ENCODE measurements at regions not wholly inside any gene's neighbourhood (a gene's known extent, or its start where the extent isn't known, plus 50 kb on each side); places are given as distances from the start of the nearest gene placed in this dataset.
A peak's percentile ranks its signal among the peaks of the same experiment; 100 is the strongest.

DNA sequence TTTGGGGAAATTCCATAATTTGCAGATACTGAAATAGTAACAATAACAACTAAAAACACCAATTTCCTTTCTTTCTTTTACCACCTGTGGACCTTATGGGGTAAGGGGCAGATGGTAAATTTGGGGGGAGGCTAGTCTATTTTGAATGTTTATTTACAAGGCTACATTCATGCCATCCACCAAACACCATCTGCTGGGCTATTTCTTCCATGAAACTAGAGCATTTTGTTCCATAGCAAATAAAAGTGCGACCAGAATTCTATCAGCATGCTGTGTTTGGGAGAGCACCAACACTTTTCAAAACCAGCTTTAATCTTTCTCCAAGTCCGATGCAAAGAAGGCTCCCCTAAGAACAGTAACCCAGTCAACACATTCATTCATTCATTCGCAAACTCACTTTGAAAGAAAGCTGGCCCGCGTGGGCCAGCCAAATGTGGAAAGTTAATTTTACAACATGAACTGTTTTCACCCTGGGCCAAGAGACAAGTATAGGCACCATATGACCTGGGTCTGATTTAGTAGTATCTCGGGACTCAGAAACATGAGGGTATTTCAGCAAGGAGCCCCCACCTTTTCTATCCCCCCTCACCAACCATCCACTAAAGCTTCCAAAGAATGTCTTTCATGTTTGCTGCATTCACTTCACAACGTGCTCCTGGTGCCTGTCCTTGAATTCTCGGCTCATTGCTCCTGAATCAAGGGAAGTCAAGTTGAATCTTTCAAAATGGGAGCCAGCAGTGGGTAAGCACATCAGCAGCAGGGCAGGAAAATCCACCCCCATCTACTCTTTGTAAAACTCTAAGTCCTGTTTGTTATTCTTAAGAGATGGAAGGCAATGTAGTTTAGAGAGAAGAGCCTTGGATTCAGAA is 210.6 kb downstream of the C1D start:
- no peak overlapping the region for H3K27ac Mint-ChIP-seq
- ATAC-seq (no peak), DNase-seq (no peak)
- H3K9me3 Mint-ChIP-seq: no peaks in the 10 kb centered on the region
- H3K4me1 Mint-ChIP-seq (ENCODE audit: low read depth): no peaks in the 10 kb centered on the region
- TF ChIP-seq, protein P1, sequence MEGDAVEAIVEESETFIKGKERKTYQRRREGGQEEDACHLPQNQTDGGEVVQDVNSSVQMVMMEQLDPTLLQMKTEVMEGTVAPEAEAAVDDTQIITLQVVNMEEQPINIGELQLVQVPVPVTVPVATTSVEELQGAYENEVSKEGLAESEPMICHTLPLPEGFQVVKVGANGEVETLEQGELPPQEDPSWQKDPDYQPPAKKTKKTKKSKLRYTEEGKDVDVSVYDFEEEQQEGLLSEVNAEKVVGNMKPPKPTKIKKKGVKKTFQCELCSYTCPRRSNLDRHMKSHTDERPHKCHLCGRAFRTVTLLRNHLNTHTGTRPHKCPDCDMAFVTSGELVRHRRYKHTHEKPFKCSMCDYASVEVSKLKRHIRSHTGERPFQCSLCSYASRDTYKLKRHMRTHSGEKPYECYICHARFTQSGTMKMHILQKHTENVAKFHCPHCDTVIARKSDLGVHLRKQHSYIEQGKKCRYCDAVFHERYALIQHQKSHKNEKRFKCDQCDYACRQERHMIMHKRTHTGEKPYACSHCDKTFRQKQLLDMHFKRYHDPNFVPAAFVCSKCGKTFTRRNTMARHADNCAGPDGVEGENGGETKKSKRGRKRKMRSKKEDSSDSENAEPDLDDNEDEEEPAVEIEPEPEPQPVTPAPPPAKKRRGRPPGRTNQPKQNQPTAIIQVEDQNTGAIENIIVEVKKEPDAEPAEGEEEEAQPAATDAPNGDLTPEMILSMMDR (IDR thresholded peaks at IDR 0.05): no peak
- peaks cover 2% of the 10 kb centered on the region for H3K27me3 Mint-ChIP-seq
- ChIA-PET POLR2A (no interaction called here), CTCF (no interaction called here)
- intact Hi-C loops (cut with micrococcal nuclease): no loop called here
- H3K36me3 Mint-ChIP-seq (ENCODE audit: low read depth): no peaks in the 10 kb centered on the region
- H3K4me3 Mint-ChIP-seq: no peak overlapping the region

DNA sequence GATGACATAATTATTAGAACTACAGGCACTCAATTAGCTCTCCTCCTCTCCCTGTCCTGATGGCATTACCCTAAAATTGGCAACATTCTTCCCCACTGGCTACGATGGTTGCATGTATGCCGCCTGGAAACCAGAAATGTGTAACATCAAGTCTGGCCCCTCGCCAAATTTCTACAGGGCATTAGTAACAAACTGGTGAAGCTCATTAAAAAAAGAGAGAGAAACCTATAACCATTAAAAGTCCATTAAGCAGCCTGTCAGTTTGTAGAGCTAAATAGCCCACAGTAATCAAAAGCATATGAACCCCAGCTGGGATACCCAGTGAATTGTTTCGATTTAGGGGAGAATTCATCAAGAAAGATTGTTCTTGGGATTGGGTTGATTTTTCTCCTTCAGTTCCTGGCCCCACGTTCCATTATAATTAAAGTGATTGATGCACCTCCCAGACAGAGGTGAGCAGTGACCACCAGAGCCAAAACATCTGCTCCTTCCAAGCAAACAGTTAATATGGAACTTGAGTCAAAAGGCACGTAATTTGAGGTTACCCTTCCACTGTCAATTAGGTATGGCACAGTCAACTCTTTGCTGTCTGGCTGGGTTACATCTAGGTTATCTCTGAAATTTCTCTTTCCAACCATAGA is 208.6 kb downstream of the C1D start:
- no peak for ATAC-seq
- TF ChIP-seq, protein P1 (IDR thresholded peaks at IDR 0.05): no peak
- no peaks in the 10 kb centered on the region for H3K4me1 Mint-ChIP-seq (ENCODE audit: low read depth)
- H3K36me3 Mint-ChIP-seq (ENCODE audit: low read depth): no peaks in the 10 kb centered on the region
- POLR2A ChIA-PET: no interaction called here
- H3K27me3 Mint-ChIP-seq: peaks cover 2% of the 10 kb centered on the region
- DNase-seq: no peak
- CTCF ChIA-PET: interaction anchor here (0.9 to 1.2 kb wide), 2 partner anchors 8 to 17 kb away, joined by 3 to 4 read pairs; no protein-coding TSS in a partner anchor
- no peaks in the 10 kb centered on the region for H3K9me3 Mint-ChIP-seq
- intact Hi-C loops (cut with micrococcal nuclease): no loop called here
- no peak overlapping the region for H3K27ac Mint-ChIP-seq
- no peak overlapping the region for H3K4me3 Mint-ChIP-seq

DNA sequence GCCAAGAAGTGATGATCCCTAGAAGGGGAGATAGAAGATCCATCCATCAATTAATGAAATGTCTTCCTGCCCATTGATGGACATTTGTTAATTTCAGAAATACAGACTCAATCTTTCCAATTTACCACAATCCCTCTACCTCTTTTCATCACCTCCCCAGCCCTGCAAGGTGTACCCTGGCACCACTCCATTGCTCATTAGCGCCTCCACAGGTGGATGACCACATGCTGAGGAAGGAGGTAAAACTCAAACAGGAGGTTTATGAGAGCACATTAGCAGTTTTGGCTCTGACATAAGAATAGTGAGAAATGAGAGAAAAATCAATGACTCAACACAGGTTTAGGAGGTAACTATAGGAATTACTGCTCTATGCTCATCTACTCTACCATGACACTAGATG is 208.0 kb downstream of the C1D start:
- POLR2A ChIA-PET: no interaction called here
- CTCF ChIA-PET: interaction anchor here (0.9 to 1.2 kb wide), 2 partner anchors 9 to 17 kb away, joined by 3 to 4 read pairs; no protein-coding TSS in a partner anchor
- H3K4me1 Mint-ChIP-seq (ENCODE audit: low read depth): no peaks in the 10 kb centered on the region
- no peaks in the 10 kb centered on the region for H3K36me3 Mint-ChIP-seq (ENCODE audit: low read depth)
- ATAC-seq (no peak), DNase-seq (peak; percentile 3)
- no peak overlapping the region for H3K27ac Mint-ChIP-seq
- TF ChIP-seq, protein P1 (IDR thresholded peaks at IDR 0.05): no peak
- H3K4me3 Mint-ChIP-seq: no peak overlapping the region
- intact Hi-C loops (cut with micrococcal nuclease): no loop called here
- peaks cover 2% of the 10 kb centered on the region for H3K27me3 Mint-ChIP-seq
- H3K9me3 Mint-ChIP-seq: no peaks in the 10 kb centered on the region

DNA sequence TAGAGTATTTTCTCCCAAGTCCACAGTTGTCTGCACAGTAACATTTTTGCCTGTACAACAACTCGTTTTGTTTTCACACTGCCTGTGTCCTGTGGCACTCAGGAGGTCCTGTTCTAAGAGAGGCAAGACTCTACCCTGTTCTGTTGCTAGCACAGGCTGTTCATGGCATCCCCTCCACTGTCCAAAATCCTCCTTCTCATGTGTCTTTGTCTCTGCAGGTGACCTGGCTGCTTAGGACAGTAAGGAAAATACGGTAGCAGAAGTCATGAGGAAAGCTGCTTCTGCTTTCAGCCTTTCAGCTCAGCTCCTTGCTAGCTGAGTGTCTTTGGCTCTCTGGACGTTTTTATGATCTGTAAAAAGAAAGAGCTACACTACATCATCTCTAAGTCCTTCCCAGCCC is 205.9 kb downstream of the C1D start:
- Mint-ChIP-seq H3K9me3 (no peaks in the 10 kb centered on the region), H3K36me3 (ENCODE audit: low read depth) (no peaks in the 10 kb centered on the region), H3K27me3 (no peaks in the 10 kb centered on the region), H3K4me3 (no peak overlapping the region), H3K4me1 (ENCODE audit: low read depth) (no peaks in the 10 kb centered on the region), H3K27ac (no peak overlapping the region)
- ChIA-PET CTCF (no interaction called here), POLR2A (no interaction called here)
- intact Hi-C loops (cut with micrococcal nuclease): no loop called here
- TF ChIP-seq, protein P1 (IDR thresholded peaks at IDR 0.05): no peak
- DNase-seq: no peak
- ATAC-seq: no peak

GRCh38 chr2:67857836-67858235 is 205.0 kb downstream of the C1D start:
- Mint-ChIP-seq H3K27ac (no peak overlapping the region), H3K9me3 (no peaks in the 10 kb centered on the region), H3K36me3 (ENCODE audit: low read depth) (no peaks in the 10 kb centered on the region), H3K4me3 (no peak overlapping the region), H3K27me3 (peaks cover 2% of the 10 kb centered on the region), H3K4me1 (ENCODE audit: low read depth) (no peaks in the 10 kb centered on the region)
- TF ChIP-seq, protein P1 (IDR thresholded peaks at IDR 0.05): no peak
- ATAC-seq (no peak), DNase-seq (no peak)
- intact Hi-C loops (cut with micrococcal nuclease): no loop called here
- ChIA-PET CTCF (no interaction called here), POLR2A (no interaction called here)
